SK-N-MC (cell line): ENCODE measurements at regions not wholly inside any gene's neighbourhood (a gene's known extent, or its start where the extent isn't known, plus 50 kb on each side); places are given as distances from the start of the nearest gene placed in this dataset.
A peak's percentile ranks its signal among the peaks of the same experiment; 100 is the strongest.

Experiments
- DNase-seq: peaks from one replicate; pipeline ENCODE4 v3.0.0-alpha.2; 2011; ENCODE audit warnings: low read depth, low spot score
- H3K27ac ChIP-seq: fragments of 200-600 bp; sonication (generic); 2 replicates; pipeline ENCODE4 v1.5.1; 2016; ENCODE audit warnings: mixed run types
- H3K36me3 ChIP-seq: fragments of 200-600 bp; sonication (generic); 2 replicates; pipeline ENCODE4 v1.6.1; 2017; ENCODE audit warnings: antibody characterized with exemption, low read length, mixed read lengths; ENCODE audit not compliant: insufficient read depth
- H3K4me3 ChIP-seq: fragments of 200-600 bp; sonication (generic); 2 replicates; pipeline ENCODE4 v1.5.1; 2016
- H3K9ac ChIP-seq: fragments of 200-600 bp; sonication (generic); 2 replicates; pipeline ENCODE4 v1.8.0; 2017; ENCODE audit warnings: mixed run types, mixed read lengths; ENCODE audit not compliant: insufficient read length
- H3K9me3 ChIP-seq: fragments of 200-600 bp; sonication (generic); 2 replicates; pipeline ENCODE4 v1.6.1; 2017; ENCODE audit warnings: low read depth, mild to moderate bottlenecking, antibody characterized with exemption, low read length, moderate library complexity, mixed read lengths
- EZH2 ChIP-seq: fragments of 200-600 bp; sonication (generic); IDR thresholded peaks from one replicate; pipeline ENCODE4 v1.6.1; 2017; ENCODE audit warnings: antibody characterized with exemption
- FOXP2 ChIP-seq: optimal IDR thresholded peaks from 2 replicates; pipeline ENCODE3; 2011; ENCODE audit warnings: mild to moderate bottlenecking, moderate library complexity; ENCODE audit not compliant: insufficient read depth; ENCODE audit errors: extremely low read length, control extremely low read depth
- POLR2AphosphoS5 ChIP-seq: IDR thresholded peaks from 2 replicates; pipeline ENCODE4 v1.6.1; 2012; ENCODE audit warnings: mild to moderate bottlenecking, low read depth, low read length, borderline replicate concordance

GRCh38 chr4:14087459-14087858, 459.9 kb upstream of the BOD1L1 start:
- Histone ChIP-seq H3K9ac (no peak overlapping the region), H3K36me3 (no peaks in the 10 kb centered on the region), H3K27ac (no peak overlapping the region), H3K9me3 (no peaks in the 10 kb centered on the region), H3K4me3 (no peak overlapping the region)
- no peak for DNase-seq
- no peak for TF ChIP-seq FOXP2
- no peak for TF ChIP-seq POLR2AphosphoS5
- no peak for TF ChIP-seq EZH2

GRCh38 chr4:14087921-14088320, 460.4 kb upstream of the BOD1L1 start:
- Histone ChIP-seq H3K4me3 (no peak overlapping the region), H3K36me3 (no peaks in the 10 kb centered on the region), H3K9ac (no peak overlapping the region), H3K27ac (no peak overlapping the region), H3K9me3 (no peaks in the 10 kb centered on the region)
- DNase-seq, result no peak
- TF ChIP-seq FOXP2, result no peak
- no peak for TF ChIP-seq EZH2

DNA sequence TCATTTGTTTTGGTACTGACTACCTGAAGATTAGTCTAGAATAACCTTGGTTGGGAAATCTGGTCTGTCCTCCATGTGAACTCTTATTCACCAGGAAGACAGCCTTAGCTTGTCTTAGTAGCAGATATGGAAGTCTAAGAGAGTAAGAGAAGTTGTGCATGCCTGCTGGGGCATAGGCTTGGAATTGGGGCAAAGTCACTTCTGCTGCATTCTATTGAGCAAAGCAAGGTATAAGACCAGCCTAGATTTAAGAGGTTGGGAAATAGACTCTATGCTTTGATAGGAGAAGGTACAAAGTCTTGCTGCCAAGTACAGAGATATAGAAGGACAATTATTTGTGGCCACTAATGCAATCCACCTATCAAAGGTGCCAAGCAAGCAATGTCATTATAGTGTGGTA, 464.0 kb upstream of the BOD1L1 start:
- no peak for TF ChIP-seq FOXP2
- no peak for TF ChIP-seq EZH2
- no peak for TF ChIP-seq POLR2AphosphoS5
- Histone ChIP-seq H3K27ac (no peak overlapping the region), H3K9me3 (no peaks in the 10 kb centered on the region), H3K36me3 (no peaks in the 10 kb centered on the region), H3K9ac (no peak overlapping the region), H3K4me3 (no peak overlapping the region)
- DNase-seq, result no peak

- TF ChIP-seq EZH2 (no peak), FOXP2 (no peak), POLR2AphosphoS5 (no peak)
- no peaks in the 10 kb centered on the region for H3K9me3 ChIP-seq
- H3K27ac ChIP-seq, result no peak overlapping the region
- H3K4me3 ChIP-seq, result no peak overlapping the region
- DNase-seq, result no peak
- H3K9ac ChIP-seq, result no peak overlapping the region
- H3K36me3 ChIP-seq, result no peaks in the 10 kb centered on the region
Observed at GRCh38 chr4:14091966-14092365, 464.4 kb upstream of the BOD1L1 start.

- H3K9me3 ChIP-seq, result no peaks in the 10 kb centered on the region
- H3K27ac ChIP-seq, result no peak overlapping the region
- no peaks in the 10 kb centered on the region for H3K36me3 ChIP-seq
- DNase-seq, result no peak
- TF ChIP-seq POLR2AphosphoS5, result no peak
- TF ChIP-seq FOXP2, result no peak
- TF ChIP-seq EZH2, result no peak
- H3K4me3 ChIP-seq, result no peak overlapping the region
- H3K9ac ChIP-seq, result no peak overlapping the region
Observed at GRCh38 chr4:14092741-14093140, 465.2 kb upstream of the BOD1L1 start.

GRCh38 chr4:14095831-14096230, 468.3 kb upstream of the BOD1L1 start:
- Histone ChIP-seq H3K4me3 (no peak overlapping the region), H3K9ac (no peak overlapping the region), H3K9me3 (no peaks in the 10 kb centered on the region), H3K27ac (no peak overlapping the region), H3K36me3 (no peaks in the 10 kb centered on the region)
- TF ChIP-seq POLR2AphosphoS5 (no peak), EZH2 (no peak), FOXP2 (no peak)
- DNase-seq, result no peak

DNA sequence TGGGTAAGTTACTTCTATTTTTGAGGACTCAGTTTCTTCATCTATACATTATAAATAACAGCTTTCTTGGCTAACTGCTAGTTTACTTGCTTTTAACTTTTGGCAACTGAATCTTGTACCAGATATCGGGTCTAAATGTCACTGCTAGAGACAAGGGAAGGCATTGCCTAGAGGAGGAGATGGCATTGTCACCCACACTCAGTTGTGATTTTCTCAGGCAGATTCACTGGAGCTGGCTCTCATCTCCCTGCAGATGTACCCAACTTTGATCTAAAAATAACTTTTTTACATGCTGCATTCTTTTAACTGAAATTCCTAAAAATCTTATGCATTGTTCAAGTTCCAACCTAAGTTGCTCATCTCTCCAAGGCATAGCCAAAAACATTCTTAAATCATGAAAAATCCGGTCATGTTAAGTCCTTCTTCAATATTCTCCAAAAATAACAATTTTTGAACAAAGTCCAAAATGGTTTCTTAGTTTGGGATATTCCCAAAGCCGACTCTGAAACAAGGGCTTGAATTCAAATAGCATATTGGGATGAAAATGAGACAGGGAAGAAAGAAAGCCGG, 469.0 kb upstream of the BOD1L1 start:
- DNase-seq, result no peak
- TF ChIP-seq EZH2 (no peak), POLR2AphosphoS5 (no peak), FOXP2 (no peak)
- no peak overlapping the region for H3K4me3 ChIP-seq
- H3K9ac ChIP-seq, result no peak overlapping the region
- H3K36me3 ChIP-seq, result no peaks in the 10 kb centered on the region
- no peaks in the 10 kb centered on the region for H3K9me3 ChIP-seq
- H3K27ac ChIP-seq, result no peak overlapping the region

DNA sequence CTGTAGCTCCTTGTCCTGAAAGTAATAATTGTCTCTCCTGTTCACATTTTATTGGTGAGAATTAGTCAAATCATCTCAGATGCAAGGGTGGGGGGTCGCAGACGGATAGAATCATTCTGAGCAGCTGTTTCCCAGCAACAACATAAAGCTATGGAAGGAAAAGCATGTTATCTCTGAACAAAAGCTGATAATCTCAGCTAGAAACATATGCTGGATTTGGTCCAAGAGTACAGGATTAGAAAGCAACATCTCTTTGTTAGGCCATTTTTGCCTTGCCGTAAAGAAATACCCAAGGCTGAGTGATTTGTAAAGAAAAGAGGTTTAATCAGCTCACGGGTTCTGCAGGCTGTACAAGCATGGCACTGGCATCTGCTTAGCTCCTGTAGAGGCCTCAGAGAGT, 472.8 kb upstream of the BOD1L1 start:
- H3K9ac ChIP-seq, result no peak overlapping the region
- no peak overlapping the region for H3K27ac ChIP-seq
- H3K4me3 ChIP-seq, result no peak overlapping the region
- no peaks in the 10 kb centered on the region for H3K36me3 ChIP-seq
- H3K9me3 ChIP-seq, result no peaks in the 10 kb centered on the region
- DNase-seq, result no peak
- TF ChIP-seq POLR2AphosphoS5, result no peak
- no peak for TF ChIP-seq EZH2
- TF ChIP-seq FOXP2, result no peak

DNA sequence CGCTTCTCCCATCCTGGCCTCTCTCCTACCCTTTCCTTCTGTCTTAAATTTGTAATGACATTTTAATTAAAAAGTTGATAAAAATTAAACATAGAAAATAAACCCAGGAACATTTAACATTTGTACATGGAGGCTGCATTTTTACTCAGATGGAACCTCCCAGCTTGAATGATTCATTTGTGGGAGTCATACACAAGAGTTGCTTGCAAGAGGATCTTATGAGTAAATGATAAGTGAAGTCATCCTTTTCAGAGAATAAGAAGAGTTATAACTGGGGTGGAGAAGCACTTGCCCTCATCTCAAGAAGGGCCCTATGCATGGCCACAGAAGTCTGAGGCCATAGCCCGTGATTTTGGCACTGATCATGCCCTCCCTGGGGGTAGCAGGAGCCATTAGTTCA, 482.9 kb upstream of the BOD1L1 start:
- Histone ChIP-seq H3K36me3 (no peaks in the 10 kb centered on the region), H3K4me3 (no peak overlapping the region), H3K9ac (no peak overlapping the region), H3K9me3 (no peaks in the 10 kb centered on the region), H3K27ac (no peak overlapping the region)
- DNase-seq, result no peak
- no peak for TF ChIP-seq EZH2
- TF ChIP-seq FOXP2, result no peak
- TF ChIP-seq POLR2AphosphoS5, result no peak

GRCh38 chr4:14111730-14112181, 484.2 kb upstream of the BOD1L1 start:
- TF ChIP-seq EZH2 (no peak), POLR2AphosphoS5 (no peak), FOXP2 (no peak)
- Histone ChIP-seq H3K4me3 (peak overlapping the region; percentile 66), H3K9me3 (no peaks in the 10 kb centered on the region), H3K9ac (peak overlapping the region; percentile 5), H3K27ac (peak overlapping the region; percentile 94), H3K36me3 (no peaks in the 10 kb centered on the region)
- DNase-seq, result peak; percentile 72
